SK-MEL-5 (cell line): ENCODE measurements at regions not wholly inside any gene's neighbourhood (a gene's known extent, or its start where the extent isn't known, plus 50 kb on each side); places are given as distances from the start of the nearest gene placed in this dataset.
A peak's percentile ranks its signal among the peaks of the same experiment; 100 is the strongest.

Experiments
- DNase-seq: peaks from one replicate; pipeline ENCODE4 v3.0.0-alpha.2; 2016; ENCODE audit warnings: low read depth, low spot score
- in situ Hi-C: cut with HindIII; loops from 2 replicates; pipeline ENCODE4 v1.10.0; 2016; ENCODE audit warnings: low sequenced_read_pairs, high pct_unique_total_duplicates, low pct_unique_long_range_greater_than_20kb

- no peak for DNase-seq
- in situ Hi-C loops: no loop called here
Observed at GRCh38 chr3:69442771-69443311, 57.0 kb upstream of the FRMD4B start.

GRCh38 chr3:69441732-69442131 lies 55.8 kb upstream of the FRMD4B start:
- DNase-seq: no peak
- in situ Hi-C loops: no loop called here

GRCh38 chr3:69441040-69441439 lies 55.2 kb upstream of the FRMD4B start:
- no peak for DNase-seq
- in situ Hi-C loops: no loop called here

- in situ Hi-C loops: no loop called here
- DNase-seq: peak; percentile 43
Observed at GRCh38 chr3:69439643-69440270, 53.9 kb upstream of the FRMD4B start.

- no peak for DNase-seq
- in situ Hi-C loops: no loop called here
Observed at GRCh38 chr3:69438476-69438875, 52.6 kb upstream of the FRMD4B start.

- in situ Hi-C loops: no loop called here
- DNase-seq: no peak
Observed at GRCh38 chr3:69435274-69436265, 49.7 kb upstream of the FRMD4B start.
